Adrenal gland (tissue), 9 donors: ENCODE measurements at regions not wholly inside any gene's neighbourhood (a gene's known extent, or its start where the extent isn't known, plus 50 kb on each side); places are given as distances from the start of the nearest gene placed in this dataset.

Experiments
- DNase-seq, 7 donors: peaks; one replicate each; pipeline ENCODE4 v3.0.0-alpha.2; 2019 to 2020
- H3K27ac ChIP-seq, 5 donors: fragments of 200-600 bp; sonication (generic) in 4 of 5; 1 replicate in 3 of 5; 2 replicates in 2 of 5; pipeline versions ENCODE4 v1.5.1 to v1.8.0; 2016 to 2020; ENCODE audit warnings: mild to moderate bottlenecking in 1 of 5
- H3K27me3 ChIP-seq: fragments of 200-600 bp; 2 replicates; pipeline ENCODE4 v1.8.0; 2021
- H3K36me3 ChIP-seq, 2 donors: fragments of 200-600 bp; replicated peaks in 1 of 2; 1 replicate in 1 of 2; 2 replicates in 1 of 2; pipeline versions ENCODE4 v1.5.1 to v1.8.0; 2018 to 2022
- H3K4me1 ChIP-seq, 2 donors: fragments of 200-600 bp; replicated peaks in 1 of 2; 1 replicate in 1 of 2; 2 replicates in 1 of 2; pipeline versions ENCODE4 v1.5.1 to v1.8.0; 2018 to 2021
- H3K4me3 ChIP-seq, 4 donors: fragments of 200-600 bp; sonication (generic) in 3 of 4; one replicate each; pipeline ENCODE4 v1.5.1; 2016 to 2018
- H3K9me3 ChIP-seq, 3 donors: fragments of 200-600 bp; sonication (generic) in 1 of 3; replicated peaks in 1 of 3; 1 replicate in 2 of 3; 2 replicates in 1 of 3; pipeline versions ENCODE4 v1.5.1 to v1.8.0; 2016 to 2021
- POLR2A ChIP-seq, 2 donors: fragments of 450-650 bp; IDR thresholded peaks; one replicate each; pipeline ENCODE4 v1.6.1; 2017; ENCODE audit warnings: antibody characterized with exemption in 2 of 2, mild to moderate bottlenecking in 2 of 2, moderate library complexity in 1 of 2
- WGBS, 4 donors: extraction: QIAGEN DNeasy Blood & Tissue Kit in 2 of 4; methylation state at CpG; one replicate each; pipeline versions ENCODE4 v1.1.5 to v1.1.7; 2013 to 2017; 5-methylcytosine and 5-hydroxymethylcytosine counted together
- intact Hi-C, 2 donors: fragments of 100-400 bp; cut with DNase I; formaldehyde crosslinking; loops; one replicate each; pipeline versions ENCODE4 v1.14.1 to v1.15.0; 2022 to 2023
- TF ChIP-seq, protein P1 (sequence below), 6 experiments: fragments of 450-650 bp in 4 of 6; fragments of 200-600 bp in 2 of 6; sonication (generic) in 1 of 6; IDR thresholded peaks; 1 replicate in 5 of 6; 2 replicates in 1 of 6; pipeline versions ENCODE4 v1.5.1 to v1.8.0; 2016 to 2021; ENCODE audit warnings: antibody characterized with exemption in 6 of 6, mild to moderate bottlenecking in 2 of 6, moderate library complexity in 1 of 6
- donor health status: healthy with polysubstance abuse.
- donor health status: Bipolar disorder and iron deficiency.
- donor health status: DM: yes; HTN: yes; CAD: no.
- donor health status: DM: no; HTN: no; CAD: no.
- donor health status: DM: no; HTN: no; CAD: no.

DNA sequence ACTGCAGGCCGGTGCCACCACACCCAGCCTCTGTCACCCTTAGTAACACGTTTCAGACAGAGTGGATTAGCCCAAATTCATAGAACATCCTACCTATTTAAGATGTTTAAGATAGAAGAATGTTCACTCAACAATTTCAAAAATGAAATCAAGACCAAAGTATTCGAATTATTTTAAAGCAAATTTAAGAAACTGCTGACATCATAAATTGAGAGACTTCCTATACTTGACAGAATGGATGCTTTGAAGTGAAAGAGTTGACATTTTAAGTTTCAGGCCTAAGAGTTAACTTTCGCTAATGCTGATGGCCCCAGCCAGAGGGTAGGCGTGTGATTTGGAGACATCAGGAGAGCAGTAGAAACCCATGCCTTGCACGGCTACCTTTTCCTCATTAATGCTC is 271.9 kb downstream of the SS18 start:
- 91 to 93% (median 92%) methylated on average over 6 of the region's 6 CpGs for WGBS, 4 donors
- no peak for DNase-seq
- intact Hi-C loops = no loop called here
- Histone ChIP-seq H3K27me3 (no peaks in the 10 kb centered on the region), H3K4me1 (no peaks in the 10 kb centered on the region), H3K9me3 (no peaks in the 10 kb centered on the region), H3K4me3 (no peak overlapping the region), H3K27ac (no peak overlapping the region), H3K36me3 (no peaks in the 10 kb centered on the region)
- TF ChIP-seq, protein P1, sequence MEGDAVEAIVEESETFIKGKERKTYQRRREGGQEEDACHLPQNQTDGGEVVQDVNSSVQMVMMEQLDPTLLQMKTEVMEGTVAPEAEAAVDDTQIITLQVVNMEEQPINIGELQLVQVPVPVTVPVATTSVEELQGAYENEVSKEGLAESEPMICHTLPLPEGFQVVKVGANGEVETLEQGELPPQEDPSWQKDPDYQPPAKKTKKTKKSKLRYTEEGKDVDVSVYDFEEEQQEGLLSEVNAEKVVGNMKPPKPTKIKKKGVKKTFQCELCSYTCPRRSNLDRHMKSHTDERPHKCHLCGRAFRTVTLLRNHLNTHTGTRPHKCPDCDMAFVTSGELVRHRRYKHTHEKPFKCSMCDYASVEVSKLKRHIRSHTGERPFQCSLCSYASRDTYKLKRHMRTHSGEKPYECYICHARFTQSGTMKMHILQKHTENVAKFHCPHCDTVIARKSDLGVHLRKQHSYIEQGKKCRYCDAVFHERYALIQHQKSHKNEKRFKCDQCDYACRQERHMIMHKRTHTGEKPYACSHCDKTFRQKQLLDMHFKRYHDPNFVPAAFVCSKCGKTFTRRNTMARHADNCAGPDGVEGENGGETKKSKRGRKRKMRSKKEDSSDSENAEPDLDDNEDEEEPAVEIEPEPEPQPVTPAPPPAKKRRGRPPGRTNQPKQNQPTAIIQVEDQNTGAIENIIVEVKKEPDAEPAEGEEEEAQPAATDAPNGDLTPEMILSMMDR (IDR thresholded peaks at IDR 0.05) = no peak
- no peak for TF ChIP-seq POLR2A (IDR thresholded peaks at IDR 0.05)

DNA sequence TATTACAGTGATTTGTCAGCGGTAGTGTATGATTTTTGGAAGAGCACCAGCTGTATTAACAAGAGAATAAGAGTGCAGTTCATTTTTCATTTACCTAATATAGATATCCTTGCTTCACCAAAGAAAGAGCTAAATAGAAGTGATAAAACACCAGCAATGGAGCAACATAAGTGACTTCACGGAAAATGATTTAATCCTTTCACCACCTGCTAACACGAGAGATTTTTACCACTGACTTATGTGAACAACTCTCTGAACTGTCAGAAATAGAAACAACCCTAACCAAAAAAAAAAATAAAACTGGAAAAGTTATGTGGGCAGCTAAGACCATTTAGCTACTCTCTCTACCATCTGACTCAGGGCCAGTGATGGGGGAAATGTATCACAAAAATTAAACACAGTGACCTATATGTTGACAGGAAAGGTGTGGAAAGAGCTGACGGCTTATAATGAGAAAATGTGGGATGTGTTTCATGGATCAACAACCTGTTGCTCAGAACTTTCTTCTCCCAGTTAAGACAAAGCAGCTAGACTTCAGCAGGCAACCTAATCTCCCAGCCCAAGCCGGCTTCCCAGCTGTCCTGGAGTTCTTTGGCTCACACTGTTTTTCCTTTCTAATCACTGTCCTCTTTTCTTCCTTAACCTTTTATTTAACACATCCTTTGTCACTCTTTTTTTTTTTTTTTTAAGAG is 272.7 kb downstream of the SS18 start:
- Histone ChIP-seq H3K27ac (no peak overlapping the region), H3K36me3 (no peaks in the 10 kb centered on the region), H3K4me1 (no peaks in the 10 kb centered on the region), H3K9me3 (no peaks in the 10 kb centered on the region), H3K27me3 (no peaks in the 10 kb centered on the region), H3K4me3 (no peak overlapping the region)
- intact Hi-C loops = no loop called here
- no peak for DNase-seq
- TF ChIP-seq, protein P1 (IDR thresholded peaks at IDR 0.05) = no peak
- no peak for TF ChIP-seq POLR2A (IDR thresholded peaks at IDR 0.05)
- 69 to 80% (median 79%) methylated on average over 5 of the region's 5 CpGs for WGBS, 4 donors

DNA sequence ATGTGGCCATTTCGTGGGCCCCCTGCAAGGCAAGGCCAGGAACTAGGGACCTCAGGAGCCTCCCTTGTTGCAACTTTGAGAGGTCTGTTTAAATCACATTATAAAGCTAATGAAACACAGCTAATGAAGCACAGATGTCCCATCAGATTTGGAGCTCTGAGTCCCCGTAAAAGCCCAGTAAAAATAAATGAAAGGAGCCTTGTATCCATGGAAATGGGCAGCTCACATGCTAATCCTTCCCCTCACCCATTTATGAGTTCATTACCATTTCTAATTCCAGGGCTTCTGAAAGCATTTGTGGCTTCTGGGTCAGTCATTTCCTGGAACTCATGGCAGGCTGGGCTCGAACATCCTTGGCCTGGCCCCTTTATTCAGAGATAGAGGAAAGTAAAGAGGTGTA is 274.8 kb downstream of the SS18 start:
- no peak for DNase-seq
- no peak overlapping the region for H3K4me3 ChIP-seq
- no peaks in the 10 kb centered on the region for H3K4me1 ChIP-seq
- no peak overlapping the region for H3K27ac ChIP-seq
- no peaks in the 10 kb centered on the region for H3K36me3 ChIP-seq
- H3K9me3 ChIP-seq = no peaks in the 10 kb centered on the region
- H3K27me3 ChIP-seq = no peaks in the 10 kb centered on the region
- TF ChIP-seq POLR2A (IDR thresholded peaks at IDR 0.05) = no peak
- TF ChIP-seq, protein P1 (IDR thresholded peaks at IDR 0.05) = no peak
- WGBS, 4 donors = 79 to 88% (median 83%) methylated on average over 3 of the region's 3 CpGs
- intact Hi-C loops = no loop called here

DNA sequence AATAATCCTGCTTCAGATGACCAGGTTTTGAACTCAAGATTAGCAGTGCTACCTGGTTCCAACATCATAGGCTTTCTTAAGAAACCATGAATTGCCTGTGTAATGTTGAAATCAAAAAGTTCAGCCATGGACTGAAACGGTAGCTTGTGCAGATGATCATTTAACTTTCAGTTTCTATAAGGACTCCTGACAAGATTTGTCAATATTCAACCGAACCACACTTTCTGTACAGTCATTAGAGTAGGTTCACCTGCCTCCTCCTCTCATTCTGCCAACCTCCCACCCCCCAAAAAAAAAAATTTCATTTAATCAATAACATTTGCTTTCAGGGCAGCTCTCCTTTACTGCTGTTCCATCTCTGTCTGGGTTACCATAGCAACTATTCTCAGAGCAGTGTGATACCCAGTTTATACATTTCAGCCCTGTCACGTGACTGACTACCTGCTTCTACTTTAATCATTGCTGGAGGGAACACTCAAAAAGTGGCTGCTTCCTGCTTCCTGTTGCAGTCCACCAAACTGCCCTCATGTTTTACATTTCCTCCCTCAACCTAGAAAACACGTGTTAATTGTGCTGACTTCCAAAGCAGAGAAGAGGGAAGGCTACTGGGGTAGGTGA is 275.5 kb downstream of the SS18 start:
- no peak overlapping the region for H3K4me3 ChIP-seq
- intact Hi-C loops = no loop called here
- H3K9me3 ChIP-seq = no peaks in the 10 kb centered on the region
- no peak for DNase-seq
- H3K27ac ChIP-seq = no peak overlapping the region
- no peaks in the 10 kb centered on the region for H3K4me1 ChIP-seq
- WGBS, 4 donors = 61 to 78% (median 71%) methylated on average over 4 of the region's 4 CpGs
- H3K36me3 ChIP-seq = no peaks in the 10 kb centered on the region
- TF ChIP-seq, protein P1 (IDR thresholded peaks at IDR 0.05) = no peak
- TF ChIP-seq POLR2A (IDR thresholded peaks at IDR 0.05) = no peak
- H3K27me3 ChIP-seq = no peaks in the 10 kb centered on the region
